GM12873 (cell line): ENCODE measurements at regions not wholly inside any gene's neighbourhood (a gene's known extent, or its start where the extent isn't known, plus 50 kb on each side); places are given as distances from the start of the nearest gene placed in this dataset.

Experiments used
- TF ChIP-seq, protein P1 (sequence below): IDR thresholded peaks from 2 replicates; pipeline ENCODE4 v1.5.1; 2012; ENCODE audit warnings: low read depth, mild to moderate bottlenecking, moderate library complexity, low read length, control low read depth; ENCODE audit not compliant: insufficient read depth; ENCODE audit errors: missing control alignments

GRCh38 chr4:8732092-8732491 is 139.5 kb downstream of the CPZ start:
- TF ChIP-seq, protein P1, sequence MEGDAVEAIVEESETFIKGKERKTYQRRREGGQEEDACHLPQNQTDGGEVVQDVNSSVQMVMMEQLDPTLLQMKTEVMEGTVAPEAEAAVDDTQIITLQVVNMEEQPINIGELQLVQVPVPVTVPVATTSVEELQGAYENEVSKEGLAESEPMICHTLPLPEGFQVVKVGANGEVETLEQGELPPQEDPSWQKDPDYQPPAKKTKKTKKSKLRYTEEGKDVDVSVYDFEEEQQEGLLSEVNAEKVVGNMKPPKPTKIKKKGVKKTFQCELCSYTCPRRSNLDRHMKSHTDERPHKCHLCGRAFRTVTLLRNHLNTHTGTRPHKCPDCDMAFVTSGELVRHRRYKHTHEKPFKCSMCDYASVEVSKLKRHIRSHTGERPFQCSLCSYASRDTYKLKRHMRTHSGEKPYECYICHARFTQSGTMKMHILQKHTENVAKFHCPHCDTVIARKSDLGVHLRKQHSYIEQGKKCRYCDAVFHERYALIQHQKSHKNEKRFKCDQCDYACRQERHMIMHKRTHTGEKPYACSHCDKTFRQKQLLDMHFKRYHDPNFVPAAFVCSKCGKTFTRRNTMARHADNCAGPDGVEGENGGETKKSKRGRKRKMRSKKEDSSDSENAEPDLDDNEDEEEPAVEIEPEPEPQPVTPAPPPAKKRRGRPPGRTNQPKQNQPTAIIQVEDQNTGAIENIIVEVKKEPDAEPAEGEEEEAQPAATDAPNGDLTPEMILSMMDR = no peak

- TF ChIP-seq, protein P1 = no peak
Measured at GRCh38 chr4:8731364-8731763, 138.8 kb downstream of the CPZ start.

- TF ChIP-seq, protein P1 = no peak
Measured at GRCh38 chr4:8730681-8731080, 138.1 kb downstream of the CPZ start.

DNA sequence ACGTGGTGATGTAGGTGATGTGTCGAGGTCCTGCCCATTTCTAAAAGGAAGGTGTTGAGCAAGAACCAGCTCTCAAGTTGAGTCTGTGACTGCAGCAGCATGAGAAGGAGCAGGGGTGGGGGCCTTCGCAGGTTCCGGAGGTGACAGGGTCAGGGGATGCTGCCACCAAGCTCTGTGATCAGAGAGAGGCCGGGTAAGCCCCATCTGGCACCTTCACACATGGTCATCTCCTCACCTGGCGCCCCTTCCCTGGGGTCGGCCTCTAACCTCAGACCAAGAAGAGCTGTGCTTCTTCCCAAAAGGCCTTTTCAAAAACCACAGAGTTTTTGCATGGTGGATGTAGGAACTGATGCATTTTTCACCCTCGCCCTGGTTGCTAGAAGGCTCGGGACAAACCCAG is 137.6 kb downstream of the CPZ start:
- TF ChIP-seq, protein P1 = no peak

GRCh38 chr4:8729408-8730149 is 137.0 kb downstream of the CPZ start:
- TF ChIP-seq, protein P1 = no peak

DNA sequence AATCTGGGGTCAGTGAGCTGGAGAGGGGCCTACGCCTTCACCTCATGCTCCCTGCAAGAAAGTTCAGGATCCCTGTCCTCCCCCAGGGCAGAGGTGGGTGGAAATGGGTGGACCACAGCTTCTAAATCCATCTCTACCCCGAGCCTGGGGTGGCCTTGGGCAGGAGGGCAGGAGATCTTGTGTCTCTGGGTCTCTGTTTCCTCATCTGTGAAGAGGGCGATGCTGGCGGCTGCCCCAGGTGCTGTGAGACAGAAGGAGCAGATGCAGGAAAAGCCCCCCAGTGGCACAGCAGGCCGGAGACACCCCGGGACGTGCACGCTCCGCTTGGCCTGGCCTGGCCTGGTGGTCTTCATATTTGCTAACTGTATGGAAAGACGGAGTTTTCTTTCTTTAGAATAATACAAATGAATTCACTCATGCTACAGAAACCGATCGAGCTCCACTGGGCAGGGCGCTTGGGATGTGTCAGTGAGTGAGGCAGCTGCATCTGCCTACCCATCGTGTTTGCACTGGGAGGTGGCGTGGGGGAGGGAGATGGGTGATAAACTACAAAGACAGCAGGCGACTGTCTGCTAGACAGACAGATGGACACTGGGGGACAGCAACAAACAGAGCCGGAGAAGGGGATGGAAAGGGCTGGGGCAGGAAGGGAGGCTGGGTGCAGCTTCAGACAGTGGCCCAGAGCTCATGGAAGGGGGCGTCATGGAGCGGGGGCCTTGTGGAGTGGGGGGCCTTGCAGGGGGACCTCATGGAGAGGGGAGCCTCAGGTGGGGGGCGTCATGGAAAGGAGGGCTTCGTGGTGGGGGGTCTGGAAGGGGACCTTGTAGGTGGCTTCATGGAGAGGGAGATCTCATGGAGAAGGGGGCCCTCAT is 136.2 kb downstream of the CPZ start:
- TF ChIP-seq, protein P1 = no peak
